H1 (cell line): ENCODE measurements at regions not wholly inside any gene's neighbourhood (a gene's known extent, or its start where the extent isn't known, plus 50 kb on each side); places are given as distances from the start of the nearest gene placed in this dataset.

Experiments
- BACH1 ChIP-seq: IDR thresholded peaks from 2 replicates; pipeline ENCODE4 v1.6.1; 2012; ENCODE audit warnings: low read length, improper control_type of control experiment
- CHD1 ChIP-seq: IDR thresholded peaks from 2 replicates; pipeline ENCODE4 v1.6.1; 2012; ENCODE audit warnings: low read depth, low read length, improper control_type of control experiment
- CHD2 ChIP-seq: IDR thresholded peaks from 2 replicates; pipeline ENCODE4 v1.6.1; 2012; ENCODE audit warnings: low read length, improper control_type of control experiment
- EP300 ChIP-seq, 2 experiments: IDR thresholded peaks; 1 replicate in 1 of 2; 2 replicates in 1 of 2; pipeline ENCODE4 v1.6.1; 2011 to 2012; ENCODE audit warnings: low read depth in 2 of 2, low read length in 2 of 2, mild to moderate bottlenecking in 2 of 2, borderline replicate concordance in 1 of 2, inconsistent platforms in 1 of 2, moderate library complexity in 1 of 2
- EZH2 ChIP-seq: fragments of 200-600 bp; sonication (generic); IDR thresholded peaks from 2 replicates; pipeline ENCODE4 v1.7.1; 2012; ENCODE audit warnings: low read depth, mild to moderate bottlenecking, moderate library complexity, low read length, inconsistent platforms; ENCODE audit not compliant: severe bottlenecking
- KDM5A ChIP-seq: fragments of 200-600 bp; IDR thresholded peaks from 2 replicates; pipeline ENCODE4 v1.7.1; 2012; ENCODE audit warnings: mild to moderate bottlenecking, low read length, inconsistent platforms, mixed read lengths
- POLR2A ChIP-seq, 2 experiments: IDR thresholded peaks; 1 replicate in 1 of 2; 2 replicates in 1 of 2; pipeline ENCODE4 v1.6.1; 2011; ENCODE audit warnings: low read depth in 2 of 2, low read length in 2 of 2, mild to moderate bottlenecking in 2 of 2; ENCODE audit errors: control extremely low read depth in 1 of 2
- RXRA ChIP-seq: IDR thresholded peaks from 2 replicates; pipeline ENCODE4 v1.6.1; 2011; ENCODE audit warnings: low read depth, mild to moderate bottlenecking, low read length, moderate library complexity; ENCODE audit not compliant: insufficient read depth
- TAF1 ChIP-seq: IDR thresholded peaks from 2 replicates; pipeline ENCODE4 v1.6.1; 2011; ENCODE audit warnings: mild to moderate bottlenecking, low read depth, low read length
- YY1 ChIP-seq: IDR thresholded peaks from 2 replicates; pipeline ENCODE4 v1.6.1; 2011; ENCODE audit warnings: low read depth, mild to moderate bottlenecking, low read length
- ZNF274 ChIP-seq: IDR thresholded peaks from 2 replicates; pipeline ENCODE4 v1.7.0; 2012; ENCODE audit warnings: low read length, borderline replicate concordance; ENCODE audit errors: extremely low read depth
- TF ChIP-seq, protein P1 (sequence below), 3 experiments: IDR thresholded peaks; 1 replicate in 2 of 3; 2 replicates in 1 of 3; pipeline versions ENCODE4 v1.5.1 to v1.6.1; 2011; ENCODE audit warnings: low read length in 3 of 3, mild to moderate bottlenecking in 3 of 3, inconsistent platforms in 2 of 3, low read depth in 1 of 3, moderate library complexity in 1 of 3; ENCODE audit not compliant: insufficient read depth in 1 of 3; ENCODE audit errors: control extremely low read depth in 1 of 3
- TF ChIP-seq, protein P2 (sequence below): IDR thresholded peaks from 2 replicates; pipeline ENCODE4 v1.6.1; 2012; ENCODE audit warnings: inconsistent platforms
- TF ChIP-seq, protein P3 (sequence below): IDR thresholded peaks from 2 replicates; pipeline ENCODE4 v1.6.1; 2012; ENCODE audit warnings: low read length, inconsistent platforms

DNA sequence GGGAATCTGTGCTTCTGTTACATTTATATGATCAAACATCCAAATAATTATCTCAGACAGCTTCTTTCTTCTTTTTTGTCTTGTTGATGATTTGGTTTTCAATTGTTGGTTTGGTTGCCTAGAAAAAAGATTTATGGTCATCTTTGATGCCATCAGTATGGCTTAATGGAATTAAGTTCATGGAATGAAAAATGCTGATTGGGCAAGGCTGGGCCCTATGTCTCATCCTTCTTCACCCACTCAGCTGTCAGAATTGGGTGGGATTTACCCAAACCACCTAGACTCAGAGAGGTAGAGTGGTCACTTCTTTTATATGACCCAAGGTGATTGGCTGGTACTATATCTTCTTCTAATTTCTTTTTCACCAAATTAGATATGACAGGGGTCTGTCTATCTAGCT is 258.3 kb downstream of the DOK5 start:
- TF ChIP-seq POLR2A (IDR thresholded peaks at IDR 0.05; ENCODE audit: control extremely low read depth in 1 of 2, low read depth in 2 of 2, low read length in 2 of 2) (no peak), YY1 (no peak), CHD1 (no peak), TAF1 (no peak), EP300 (IDR thresholded peaks at IDR 0.05; ENCODE audit: borderline replicate concordance in 1 of 2, low read depth in 2 of 2, low read length in 2 of 2) (no peak), RXRA (no peak), CHD2 (no peak), BACH1 (no peak), ZNF274 (no peak), EZH2 (no peak), KDM5A (no peak)
- TF ChIP-seq, protein P1, sequence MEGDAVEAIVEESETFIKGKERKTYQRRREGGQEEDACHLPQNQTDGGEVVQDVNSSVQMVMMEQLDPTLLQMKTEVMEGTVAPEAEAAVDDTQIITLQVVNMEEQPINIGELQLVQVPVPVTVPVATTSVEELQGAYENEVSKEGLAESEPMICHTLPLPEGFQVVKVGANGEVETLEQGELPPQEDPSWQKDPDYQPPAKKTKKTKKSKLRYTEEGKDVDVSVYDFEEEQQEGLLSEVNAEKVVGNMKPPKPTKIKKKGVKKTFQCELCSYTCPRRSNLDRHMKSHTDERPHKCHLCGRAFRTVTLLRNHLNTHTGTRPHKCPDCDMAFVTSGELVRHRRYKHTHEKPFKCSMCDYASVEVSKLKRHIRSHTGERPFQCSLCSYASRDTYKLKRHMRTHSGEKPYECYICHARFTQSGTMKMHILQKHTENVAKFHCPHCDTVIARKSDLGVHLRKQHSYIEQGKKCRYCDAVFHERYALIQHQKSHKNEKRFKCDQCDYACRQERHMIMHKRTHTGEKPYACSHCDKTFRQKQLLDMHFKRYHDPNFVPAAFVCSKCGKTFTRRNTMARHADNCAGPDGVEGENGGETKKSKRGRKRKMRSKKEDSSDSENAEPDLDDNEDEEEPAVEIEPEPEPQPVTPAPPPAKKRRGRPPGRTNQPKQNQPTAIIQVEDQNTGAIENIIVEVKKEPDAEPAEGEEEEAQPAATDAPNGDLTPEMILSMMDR (IDR thresholded peaks at IDR 0.05; ENCODE audit: control extremely low read depth in 1 of 3, insufficient read depth in 1 of 3, low read depth in 1 of 3, low read length in 3 of 3): no peak
- TF ChIP-seq, protein P2, sequence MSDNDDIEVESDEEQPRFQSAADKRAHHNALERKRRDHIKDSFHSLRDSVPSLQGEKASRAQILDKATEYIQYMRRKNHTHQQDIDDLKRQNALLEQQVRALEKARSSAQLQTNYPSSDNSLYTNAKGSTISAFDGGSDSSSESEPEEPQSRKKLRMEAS: no peak
- TF ChIP-seq, protein P3, sequence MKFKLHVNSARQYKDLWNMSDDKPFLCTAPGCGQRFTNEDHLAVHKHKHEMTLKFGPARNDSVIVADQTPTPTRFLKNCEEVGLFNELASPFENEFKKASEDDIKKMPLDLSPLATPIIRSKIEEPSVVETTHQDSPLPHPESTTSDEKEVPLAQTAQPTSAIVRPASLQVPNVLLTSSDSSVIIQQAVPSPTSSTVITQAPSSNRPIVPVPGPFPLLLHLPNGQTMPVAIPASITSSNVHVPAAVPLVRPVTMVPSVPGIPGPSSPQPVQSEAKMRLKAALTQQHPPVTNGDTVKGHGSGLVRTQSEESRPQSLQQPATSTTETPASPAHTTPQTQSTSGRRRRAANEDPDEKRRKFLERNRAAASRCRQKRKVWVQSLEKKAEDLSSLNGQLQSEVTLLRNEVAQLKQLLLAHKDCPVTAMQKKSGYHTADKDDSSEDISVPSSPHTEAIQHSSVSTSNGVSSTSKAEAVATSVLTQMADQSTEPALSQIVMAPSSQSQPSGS: no peak
